ENCODE measurements at regions not wholly inside any gene's neighbourhood (a gene's known extent, or its start where the extent isn't known, plus 50 kb on each side); places are given as distances from the start of the nearest gene placed in this dataset.
"Not testable (repeated sequence)": the region's sequence is repeated elsewhere in the genome, so short reads cannot be mapped to it uniquely, and the experiment has no call there.

DNA sequence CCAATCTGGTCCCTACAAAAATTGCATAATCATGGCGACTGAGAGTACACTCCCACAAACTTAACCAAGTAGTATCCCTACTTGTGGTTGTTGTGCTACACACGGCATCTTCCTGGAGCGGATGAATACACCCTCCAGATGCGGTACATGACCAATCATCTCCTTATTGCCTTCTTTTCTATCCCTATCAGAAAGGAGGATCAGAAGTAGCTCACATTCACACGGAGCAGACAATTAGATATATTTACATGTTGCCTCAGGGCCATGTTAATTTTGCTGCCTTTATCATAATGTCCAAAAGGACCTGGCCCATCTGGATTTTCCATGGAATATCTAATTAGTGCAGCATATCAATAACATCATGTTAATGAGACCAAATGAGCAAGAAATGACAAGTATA lies 96.4 kb upstream of the RNU6-1 start:
- Histone ChIP-seq H4K20me1 (ENCODE audit: control insufficient read depth, insufficient read depth, low read depth, low read length) (no peaks in the 10 kb centered on the region), H3K4me3 (ENCODE audit: low read length) (no peak overlapping the region), H3K79me2 (ENCODE audit: control insufficient read depth, low read length) (no peaks in the 10 kb centered on the region), H3F3A (ENCODE audit: control insufficient read depth, insufficient read depth) (no peaks in the 10 kb centered on the region), H3K4me2 (ENCODE audit: low read length) (no peak overlapping the region), H3K9me3 (ENCODE audit: control insufficient read depth, insufficient read depth, low read length) (no peaks in the 10 kb centered on the region), H3K9me2 (replicated peaks; ENCODE audit: control insufficient read depth, low read length) (no peaks in the 10 kb centered on the region), H3K4me1 (ENCODE audit: control insufficient read depth, low read length) (peaks cover 18% of the 10 kb centered on the region), H3K36me3 (ENCODE audit: control insufficient read depth, low read length) (no peaks in the 10 kb centered on the region), H3K27ac (ENCODE audit: low read depth, low read length) (no peak overlapping the region), H3K27me3 (ENCODE audit: control insufficient read depth, low read length) (no peaks in the 10 kb centered on the region)
- TF ChIP-seq, protein P1, sequence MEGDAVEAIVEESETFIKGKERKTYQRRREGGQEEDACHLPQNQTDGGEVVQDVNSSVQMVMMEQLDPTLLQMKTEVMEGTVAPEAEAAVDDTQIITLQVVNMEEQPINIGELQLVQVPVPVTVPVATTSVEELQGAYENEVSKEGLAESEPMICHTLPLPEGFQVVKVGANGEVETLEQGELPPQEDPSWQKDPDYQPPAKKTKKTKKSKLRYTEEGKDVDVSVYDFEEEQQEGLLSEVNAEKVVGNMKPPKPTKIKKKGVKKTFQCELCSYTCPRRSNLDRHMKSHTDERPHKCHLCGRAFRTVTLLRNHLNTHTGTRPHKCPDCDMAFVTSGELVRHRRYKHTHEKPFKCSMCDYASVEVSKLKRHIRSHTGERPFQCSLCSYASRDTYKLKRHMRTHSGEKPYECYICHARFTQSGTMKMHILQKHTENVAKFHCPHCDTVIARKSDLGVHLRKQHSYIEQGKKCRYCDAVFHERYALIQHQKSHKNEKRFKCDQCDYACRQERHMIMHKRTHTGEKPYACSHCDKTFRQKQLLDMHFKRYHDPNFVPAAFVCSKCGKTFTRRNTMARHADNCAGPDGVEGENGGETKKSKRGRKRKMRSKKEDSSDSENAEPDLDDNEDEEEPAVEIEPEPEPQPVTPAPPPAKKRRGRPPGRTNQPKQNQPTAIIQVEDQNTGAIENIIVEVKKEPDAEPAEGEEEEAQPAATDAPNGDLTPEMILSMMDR (IDR thresholded peaks at IDR 0.05; ENCODE audit: low read depth, low read length, poor library complexity, severe bottlenecking): no peak
- TF ChIP-seq EZH2phosphoT487 (IDR thresholded peaks at IDR 0.05; ENCODE audit: borderline replicate concordance, low read length): no peak

DNA sequence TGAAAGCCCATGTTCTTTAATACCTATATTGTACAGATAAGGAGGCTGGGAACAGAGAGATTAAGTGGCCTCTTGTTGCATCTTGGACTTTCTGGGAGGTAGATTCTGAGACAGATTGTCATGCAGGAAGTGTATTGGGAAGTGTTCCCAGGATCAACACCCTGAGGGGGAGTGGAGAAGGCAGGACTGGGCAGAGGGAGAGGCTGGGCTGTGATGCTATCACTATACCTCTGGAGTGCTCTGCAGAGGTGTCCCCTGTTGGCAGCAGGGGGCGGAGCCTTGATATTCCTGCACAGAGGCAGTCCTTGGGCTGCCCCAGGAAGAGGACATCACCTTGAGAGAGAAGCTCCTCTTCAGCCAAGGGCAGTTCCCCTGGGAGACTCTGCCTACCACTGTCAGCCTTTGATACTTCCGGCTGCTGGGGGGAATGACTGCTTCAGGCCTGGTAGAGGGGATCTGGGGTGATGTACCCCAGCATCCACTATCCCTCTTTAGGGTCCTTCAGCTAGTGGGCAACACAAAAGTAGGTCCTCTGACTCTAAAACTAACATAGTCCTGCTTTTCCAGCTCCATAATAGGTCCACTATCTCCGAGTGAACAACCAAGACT lies 97.4 kb upstream of the RNU6-1 start:
- Histone ChIP-seq H3K4me2 (ENCODE audit: low read length) (peak overlapping the region; percentile 45; the same call in 1 of the 2 replicates), H3K27ac (ENCODE audit: low read depth, low read length) (no peak overlapping the region), H3K9me2 (replicated peaks; ENCODE audit: control insufficient read depth, low read length) (no peaks in the 10 kb centered on the region)

DNA sequence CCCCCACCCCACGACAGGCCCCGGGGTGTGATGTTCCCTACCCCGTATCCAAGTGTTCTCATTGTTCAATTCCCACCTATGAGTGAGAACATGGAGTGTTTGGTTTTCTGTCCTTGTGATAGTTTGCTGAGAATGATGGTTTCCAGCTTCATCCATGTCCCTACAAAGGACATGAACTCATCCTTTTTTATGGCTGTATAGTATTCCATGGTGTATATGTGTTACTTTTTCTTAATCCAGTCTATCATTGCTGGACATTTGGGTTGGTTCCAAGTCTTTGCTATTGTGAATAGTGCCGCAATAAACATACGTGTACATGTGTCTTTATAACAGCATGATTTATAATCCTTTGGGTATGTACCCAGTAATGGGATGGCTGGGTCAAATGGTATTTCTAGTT lies 99.3 kb upstream of the RNU6-1 start:
- H3K4me1 ChIP-seq (ENCODE audit: control insufficient read depth, low read length): peaks cover 18% of the 10 kb centered on the region
- not testable (repeated sequence) for H3F3A ChIP-seq (ENCODE audit: control insufficient read depth, insufficient read depth); H3K4me2 ChIP-seq (ENCODE audit: low read length)

More for the DNA sequence above, 97.4 kb upstream of the RNU6-1 start:
- H3K79me2 ChIP-seq (ENCODE audit: control insufficient read depth, low read length): no peaks in the 10 kb centered on the region
- no peaks in the 10 kb centered on the region for H3K9me3 ChIP-seq (ENCODE audit: control insufficient read depth, insufficient read depth, low read length)
- H3K4me1 ChIP-seq (ENCODE audit: control insufficient read depth, low read length): peaks cover 18% of the 10 kb centered on the region
- H3K27me3 ChIP-seq (ENCODE audit: control insufficient read depth, low read length): no peaks in the 10 kb centered on the region
- no peaks in the 10 kb centered on the region for H3K36me3 ChIP-seq (ENCODE audit: control insufficient read depth, low read length)
- H4K20me1 ChIP-seq (ENCODE audit: control insufficient read depth, insufficient read depth, low read depth, low read length): no peaks in the 10 kb centered on the region
- no peaks in the 10 kb centered on the region for H3F3A ChIP-seq (ENCODE audit: control insufficient read depth, insufficient read depth)
- TF ChIP-seq, protein P1 (IDR thresholded peaks at IDR 0.05; ENCODE audit: low read depth, low read length, poor library complexity, severe bottlenecking): no peak
- no peak for TF ChIP-seq EZH2phosphoT487 (IDR thresholded peaks at IDR 0.05; ENCODE audit: borderline replicate concordance, low read length)
- H3K4me3 ChIP-seq (ENCODE audit: low read length): no peak overlapping the region

DNA sequence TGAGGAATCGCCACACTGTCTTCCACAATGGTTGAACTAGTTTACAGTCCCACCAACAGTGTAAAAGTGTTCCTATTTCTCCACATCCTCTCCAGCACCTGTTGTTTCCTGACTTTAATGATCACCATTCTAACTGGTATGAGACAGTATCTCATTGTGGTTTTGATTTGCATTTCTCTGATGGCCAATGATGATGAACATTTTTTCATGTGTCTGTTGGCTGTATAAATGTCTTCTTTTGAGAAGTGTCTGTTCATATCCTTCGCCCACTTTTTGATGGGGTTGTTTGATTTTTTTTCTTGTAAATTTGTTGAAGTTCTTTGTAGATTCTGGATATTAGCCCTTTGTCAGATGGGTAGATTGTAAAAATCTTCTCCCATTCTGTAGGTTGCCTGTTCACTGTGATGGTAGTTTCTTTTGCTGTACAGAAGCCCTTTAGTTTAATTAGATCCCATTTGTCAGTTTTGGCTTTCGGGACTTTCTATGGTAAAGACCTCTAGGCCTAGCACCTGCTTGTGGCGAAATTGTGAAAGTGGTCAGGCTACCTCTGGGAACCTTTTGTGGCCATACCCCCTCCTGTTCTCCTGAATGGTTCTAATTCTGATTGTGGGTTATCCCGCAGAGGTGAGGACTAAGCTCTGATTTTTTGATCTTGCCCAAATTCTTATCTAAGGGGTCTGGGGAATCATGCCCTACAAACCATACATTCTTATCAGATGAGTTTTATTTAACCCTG lies 99.9 kb upstream of the RNU6-1 start:
- H3K27ac ChIP-seq (ENCODE audit: low read depth, low read length); H3K36me3 ChIP-seq (ENCODE audit: control insufficient read depth, low read length); H3K9me2 ChIP-seq (replicated peaks; ENCODE audit: control insufficient read depth, low read length); H3K9me3 ChIP-seq (ENCODE audit: control insufficient read depth, insufficient read depth, low read length); H3K27me3 ChIP-seq (ENCODE audit: control insufficient read depth, low read length); H3K4me2 ChIP-seq (ENCODE audit: low read length); H4K20me1 ChIP-seq (ENCODE audit: control insufficient read depth, insufficient read depth, low read depth, low read length); H3K79me2 ChIP-seq (ENCODE audit: control insufficient read depth, low read length); H3F3A ChIP-seq (ENCODE audit: control insufficient read depth, insufficient read depth); H3K4me3 ChIP-seq (ENCODE audit: low read length): not testable (repeated sequence)
- peaks cover 18% of the 10 kb centered on the region for H3K4me1 ChIP-seq (ENCODE audit: control insufficient read depth, low read length)

More for the DNA sequence above, 99.3 kb upstream of the RNU6-1 start:
- not testable (repeated sequence) for H3K36me3 ChIP-seq (ENCODE audit: control insufficient read depth, low read length); H3K27me3 ChIP-seq (ENCODE audit: control insufficient read depth, low read length); H3K9me3 ChIP-seq (ENCODE audit: control insufficient read depth, insufficient read depth, low read length); H3K79me2 ChIP-seq (ENCODE audit: control insufficient read depth, low read length); H3K4me3 ChIP-seq (ENCODE audit: low read length); H3K27ac ChIP-seq (ENCODE audit: low read depth, low read length); H4K20me1 ChIP-seq (ENCODE audit: control insufficient read depth, insufficient read depth, low read depth, low read length); H3K9me2 ChIP-seq (replicated peaks; ENCODE audit: control insufficient read depth, low read length)
